Stimulated activated CD4-positive, alpha-beta T cell treated with anti-CD3 and anti-CD28 coated beads, Interleukin-15, amount 100 ng/mL, for 48 hours (primary cell): ENCODE measurements at regions not wholly inside any gene's neighbourhood (a gene's known extent, or its start where the extent isn't known, plus 50 kb on each side); places are given as distances from the start of the nearest gene placed in this dataset.
"Not testable (repeated sequence)": the region's sequence is repeated elsewhere in the genome, so short reads cannot be mapped to it uniquely, and the experiment has no call there.

Experiments used
- DNase-seq, 2 donors: peaks; one replicate each; pipeline ENCODE4 v3.0.0-alpha.2; 2020; ENCODE audit warnings: low read depth in 2 of 2

- no peak for DNase-seq
These were observed 1280.2 kb downstream of the NCAM2 start for GRCh38 chr21:22278366-22278765.

GRCh38 chr21:22280851-22281250 is 1282.6 kb downstream of the NCAM2 start:
- no peak for DNase-seq

- no peak for DNase-seq
These were observed 1290.8 kb downstream of the NCAM2 start for GRCh38 chr21:22288885-22289499.

GRCh38 chr21:22292144-22292543 is 1293.9 kb downstream of the NCAM2 start:
- DNase-seq, result no peak

- no peak for DNase-seq
These were observed 1299.4 kb downstream of the NCAM2 start for GRCh38 chr21:22297575-22297974.

GRCh38 chr21:22311741-22312462 is 1313.7 kb downstream of the NCAM2 start:
- DNase-seq, result no peak

GRCh38 chr21:22314963-22315362 is 1316.8 kb downstream of the NCAM2 start:
- DNase-seq, result no peak

- DNase-seq, result no peak
These were observed 1321.2 kb downstream of the NCAM2 start for GRCh38 chr21:22319435-22319834.

GRCh38 chr21:22342889-22343288 is 1344.7 kb downstream of the NCAM2 start:
- no peak for DNase-seq

GRCh38 chr21:22343303-22343702 is 1345.1 kb downstream of the NCAM2 start:
- DNase-seq, result no peak

- DNase-seq, result no peak
These were observed 1345.5 kb downstream of the NCAM2 start for GRCh38 chr21:22343721-22344120.

GRCh38 chr21:22345624-22346023 is 1347.4 kb downstream of the NCAM2 start:
- DNase-seq, result no peak

GRCh38 chr21:22346576-22346975 is 1348.4 kb downstream of the NCAM2 start:
- DNase-seq, result no peak

GRCh38 chr21:22351076-22351475 is 1352.9 kb downstream of the NCAM2 start:
- DNase-seq, result no peak

- DNase-seq, result no peak
These were observed 1353.9 kb downstream of the NCAM2 start for GRCh38 chr21:22352088-22352487.

GRCh38 chr21:22355949-22356348 is 1357.7 kb downstream of the NCAM2 start:
- no peak for DNase-seq

- no peak for DNase-seq
These were observed 1358.5 kb downstream of the NCAM2 start for GRCh38 chr21:22356663-22357062.

- not testable (repeated sequence) for DNase-seq
These were observed 1361.4 kb downstream of the NCAM2 start for GRCh38 chr21:22359599-22359998.

- DNase-seq, result no peak
These were observed 1365.3 kb downstream of the NCAM2 start for GRCh38 chr21:22363504-22363903.

GRCh38 chr21:22364163-22364562 is 1366.0 kb downstream of the NCAM2 start:
- DNase-seq, result no peak

- DNase-seq, result no peak
These were observed 1376.2 kb downstream of the NCAM2 start for GRCh38 chr21:22374218-22374969.

GRCh38 chr21:22377795-22378194 is 1379.6 kb downstream of the NCAM2 start:
- not testable (repeated sequence) for DNase-seq

GRCh38 chr21:22393324-22393723 is 1395.1 kb downstream of the NCAM2 start:
- DNase-seq, result no peak
